NT2/D1 (cell line): ENCODE measurements at regions not wholly inside any gene's neighbourhood (a gene's known extent, or its start where the extent isn't known, plus 50 kb on each side); places are given as distances from the start of the nearest gene placed in this dataset.

Experiments
- YY1 ChIP-seq: IDR thresholded peaks from 2 replicates; pipeline ENCODE4 v1.6.1; 2011; ENCODE audit not compliant: insufficient read length, insufficient read depth
- ZNF274 ChIP-seq: IDR thresholded peaks from 2 replicates; pipeline ENCODE4 v1.6.1; 2011; ENCODE audit warnings: mild to moderate bottlenecking, low read depth, low read length

DNA sequence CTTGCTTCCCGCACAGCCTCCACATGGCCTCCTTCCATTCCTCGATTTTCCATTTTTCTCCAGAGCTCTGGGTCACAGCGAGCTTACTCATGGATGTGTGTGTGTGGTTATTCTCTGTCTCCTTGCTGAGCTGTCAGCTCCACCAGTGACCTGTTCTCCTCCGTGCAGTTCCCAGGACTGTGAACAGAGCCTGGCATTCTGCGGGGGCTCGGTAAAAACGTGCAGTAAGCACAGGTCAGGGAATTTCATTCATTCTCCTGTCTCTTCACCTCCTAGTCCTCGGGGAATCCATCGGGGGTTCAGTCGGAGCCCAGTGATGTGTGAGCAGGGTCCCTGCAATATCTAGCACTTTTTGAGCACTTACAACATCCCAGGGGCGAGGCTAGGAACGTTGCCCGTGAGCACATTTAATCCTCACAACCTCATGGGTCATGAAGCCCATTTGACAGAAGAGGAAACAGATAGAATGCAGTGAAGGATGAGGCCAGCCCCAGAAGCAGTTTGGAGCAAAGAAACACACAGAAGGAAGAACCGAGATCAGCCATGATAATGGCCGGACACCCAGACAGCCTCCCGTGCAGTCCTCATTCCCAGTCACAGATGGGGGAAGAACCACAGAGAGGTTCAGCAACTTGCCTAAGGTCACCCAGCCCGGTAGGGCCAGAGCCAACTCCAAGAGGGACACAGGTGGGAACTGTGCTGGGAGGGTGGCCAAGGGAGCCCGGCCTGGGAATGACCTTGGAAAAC is 183.2 kb upstream of the GSE1 start:
- TF ChIP-seq ZNF274 (no peak), YY1 (no peak)
